ENCODE measurements at regions not wholly inside any gene's neighbourhood (a gene's known extent, or its start where the extent isn't known, plus 50 kb on each side); places are given as distances from the start of the nearest gene placed in this dataset.
"Not testable (repeated sequence)": the region's sequence is repeated elsewhere in the genome, so short reads cannot be mapped to it uniquely, and the experiment has no call there.

- in situ Hi-C loops (cut with MboI; ENCODE audit: low sequenced_read_pairs) = no loop called here
These were observed 1087.1 kb upstream of the ALCAM start for GRCh38 chr3:104279617-104280016.

- in situ Hi-C loops (cut with MboI; ENCODE audit: low sequenced_read_pairs) = no loop called here
These were observed 1085.0 kb upstream of the ALCAM start for GRCh38 chr3:104281713-104282112.

- in situ Hi-C loops (cut with MboI; ENCODE audit: low sequenced_read_pairs) = no loop called here
These were observed 1080.1 kb upstream of the ALCAM start for GRCh38 chr3:104286645-104287044.

- in situ Hi-C loops (cut with MboI; ENCODE audit: low sequenced_read_pairs) = no loop called here
These were observed 1075.3 kb upstream of the ALCAM start for GRCh38 chr3:104291437-104291851.

GRCh38 chr3:104291878-104292277 is 1074.8 kb upstream of the ALCAM start:
- in situ Hi-C loops (cut with MboI; ENCODE audit: low sequenced_read_pairs) = no loop called here

- in situ Hi-C loops (cut with MboI; ENCODE audit: low sequenced_read_pairs) = no loop called here
These were observed 1069.1 kb upstream of the ALCAM start for GRCh38 chr3:104297617-104298016.

GRCh38 chr3:104298662-104299061 is 1068.0 kb upstream of the ALCAM start:
- in situ Hi-C loops (cut with MboI; ENCODE audit: low sequenced_read_pairs) = no loop called here

- in situ Hi-C loops (cut with MboI; ENCODE audit: low sequenced_read_pairs) = no loop called here
These were observed 1050.6 kb upstream of the ALCAM start for GRCh38 chr3:104316118-104316517.

- in situ Hi-C loops (cut with MboI; ENCODE audit: low sequenced_read_pairs) = no loop called here
These were observed 1043.5 kb upstream of the ALCAM start for GRCh38 chr3:104323226-104323625.

GRCh38 chr3:104347291-104347690 is 1019.4 kb upstream of the ALCAM start:
- in situ Hi-C loops (cut with MboI; ENCODE audit: low sequenced_read_pairs) = no loop called here

GRCh38 chr3:104349836-104350235 is 1016.9 kb upstream of the ALCAM start:
- in situ Hi-C loops (cut with MboI; ENCODE audit: low sequenced_read_pairs) = no loop called here

GRCh38 chr3:104353951-104354350 is 1012.8 kb upstream of the ALCAM start:
- in situ Hi-C loops (cut with MboI; ENCODE audit: low sequenced_read_pairs) = no loop called here

- in situ Hi-C loops (cut with MboI; ENCODE audit: low sequenced_read_pairs) = no loop called here
These were observed 1007.2 kb upstream of the ALCAM start for GRCh38 chr3:104359546-104359945.

- in situ Hi-C loops (cut with MboI; ENCODE audit: low sequenced_read_pairs) = no loop called here
These were observed 1006.7 kb upstream of the ALCAM start for GRCh38 chr3:104360038-104360437.

GRCh38 chr3:104361748-104362147 is 1005.0 kb upstream of the ALCAM start:
- in situ Hi-C loops (cut with MboI; ENCODE audit: low sequenced_read_pairs) = not testable (repeated sequence)

- in situ Hi-C loops (cut with MboI; ENCODE audit: low sequenced_read_pairs) = no loop called here
These were observed 1004.4 kb upstream of the ALCAM start for GRCh38 chr3:104362319-104362718.

- in situ Hi-C loops (cut with MboI; ENCODE audit: low sequenced_read_pairs) = no loop called here
These were observed 999.7 kb upstream of the ALCAM start for GRCh38 chr3:104367000-104367399.

- in situ Hi-C loops (cut with MboI; ENCODE audit: low sequenced_read_pairs) = no loop called here
These were observed 997.9 kb upstream of the ALCAM start for GRCh38 chr3:104368760-104369159.

GRCh38 chr3:104385421-104385820 is 981.3 kb upstream of the ALCAM start:
- in situ Hi-C loops (cut with MboI; ENCODE audit: low sequenced_read_pairs) = no loop called here

GRCh38 chr3:104388619-104389018 is 978.1 kb upstream of the ALCAM start:
- in situ Hi-C loops (cut with MboI; ENCODE audit: low sequenced_read_pairs) = no loop called here

GRCh38 chr3:104392327-104392726 is 974.4 kb upstream of the ALCAM start:
- in situ Hi-C loops (cut with MboI; ENCODE audit: low sequenced_read_pairs) = no loop called here

- in situ Hi-C loops (cut with MboI; ENCODE audit: low sequenced_read_pairs) = no loop called here
These were observed 969.6 kb upstream of the ALCAM start for GRCh38 chr3:104396974-104397669.

GRCh38 chr3:104397713-104398112 is 969.0 kb upstream of the ALCAM start:
- in situ Hi-C loops (cut with MboI; ENCODE audit: low sequenced_read_pairs) = no loop called here
